HepG2 (cell line): ENCODE measurements at regions not wholly inside any gene's neighbourhood (a gene's known extent, or its start where the extent isn't known, plus 50 kb on each side); places are given as distances from the start of the nearest gene placed in this dataset.

Experiments used
- ARNT ChIP-seq: fragments of 450-650 bp; IDR thresholded peaks from 2 replicates; pipeline ENCODE4 v1.6.1; 2017
- FOXA1 ChIP-seq, 2 experiments: fragments of 450-650 bp in 1 of 2; sonication (generic) in 1 of 2; formaldehyde crosslinking in 1 of 2; IDR thresholded peaks; 2 replicates each; pipeline versions ENCODE4 v1.4.0 to v1.6.1; 2016 to 2020; ENCODE audit warnings: missing genetic modification reagents in 1 of 2
- MXD4 ChIP-seq: IDR thresholded peaks from 2 replicates; pipeline ENCODE4 v1.6.1; 2016; ENCODE audit warnings: mild to moderate bottlenecking, missing biosample characterization, missing genetic modification reagents
- PLRG1 ChIP-seq: fragments of 450-650 bp; conservative IDR thresholded peaks from 2 replicates; pipeline ENCODE4 v1.6.1; 2016
- RBM39 ChIP-seq: fragments of 200-400 bp; formaldehyde crosslinking; IDR thresholded peaks from one replicate; pipeline ENCODE4 v1.6.1; 2018; ENCODE audit warnings: antibody characterized with exemption, mild to moderate bottlenecking, low read depth, low read length; ENCODE audit not compliant: poor library complexity, severe bottlenecking
- SCMH1 ChIP-seq: sonication (generic); formaldehyde crosslinking; IDR thresholded peaks from 2 replicates; pipeline ENCODE4 v1.9.0; 2021; ENCODE audit warnings: missing genetic modification reagents, mild to moderate bottlenecking, borderline replicate concordance
- SRSF9 ChIP-seq: fragments of 200-400 bp; formaldehyde crosslinking; IDR thresholded peaks from 2 replicates; pipeline ENCODE4 v1.6.1; 2018; ENCODE audit warnings: borderline replicate concordance, mild to moderate bottlenecking, low read depth, low read length; ENCODE audit not compliant: insufficient read depth, poor library complexity, severe bottlenecking
- ZNF18 ChIP-seq: sonication (generic); formaldehyde crosslinking; IDR thresholded peaks from 2 replicates; pipeline ENCODE4 v1.8.0; 2022; ENCODE audit warnings: mild to moderate bottlenecking, missing genetic modification reagents; ENCODE audit not compliant: insufficient replicate concordance
- ZNF562 ChIP-seq: sonication (generic); formaldehyde crosslinking; IDR thresholded peaks from 2 replicates; pipeline ENCODE4 v1.8.0; 2022; ENCODE audit warnings: missing genetic modification reagents, borderline replicate concordance
- ZNF563 ChIP-seq: sonication (generic); formaldehyde crosslinking; IDR thresholded peaks from 2 replicates; pipeline ENCODE4 v1.8.0; 2022; ENCODE audit warnings: mild to moderate bottlenecking, moderate library complexity, missing genetic modification reagents
- ZNF800 ChIP-seq: sonication (generic); formaldehyde crosslinking; IDR thresholded peaks from 2 replicates; pipeline ENCODE4 v1.4.0; 2020; ENCODE audit warnings: missing genetic modification reagents
- ZNF841 ChIP-seq: sonication (generic); formaldehyde crosslinking; IDR thresholded peaks from 2 replicates; pipeline ENCODE4 v1.8.1; 2023; ENCODE audit warnings: missing genetic modification reagents, borderline replicate concordance

- TF ChIP-seq ZNF18 (CRISPR knock-in tag): no peak
- no peak for TF ChIP-seq ZNF562
- TF ChIP-seq ZNF800 (CRISPR knock-in tag): no peak
- TF ChIP-seq FOXA1 (IDR thresholded peaks at IDR 0.05): no peak
- no peak for TF ChIP-seq FOXA1 (CRISPR knock-in tag; IDR thresholded peaks at IDR 0.05)
- no peak for TF ChIP-seq SRSF9
- no peak for TF ChIP-seq ZNF563 (CRISPR knock-in tag)
- TF ChIP-seq SCMH1 (CRISPR knock-in tag): no peak
- TF ChIP-seq ARNT: no peak
- no peak for TF ChIP-seq RBM39
- TF ChIP-seq MXD4: no peak
- no peak for TF ChIP-seq PLRG1
- no peak for TF ChIP-seq ZNF841
- TF ChIP-seq, all 625 proteins: peak for 0
Measured at GRCh38 chr2:117738991-117739839, 75.3 kb upstream of the DDX18 start (continued).
